GM23248 (cell line): ENCODE measurements at regions not wholly inside any gene's neighbourhood (a gene's known extent, or its start where the extent isn't known, plus 50 kb on each side); places are given as distances from the start of the nearest gene placed in this dataset.
"Not testable (repeated sequence)": the region's sequence is repeated elsewhere in the genome, so short reads cannot be mapped to it uniquely, and the experiment has no call there.

Source experiments
- EZH2 ChIP-seq: fragments of 200-600 bp; sonication (generic); IDR thresholded peaks from 2 replicates; pipeline ENCODE4 v1.6.1; 2018; ENCODE audit warnings: antibody characterized with exemption, mild to moderate bottlenecking; ENCODE audit not compliant: insufficient read depth, poor library complexity, severe bottlenecking
- EZH2phosphoT487 ChIP-seq: fragments of 200-600 bp; sonication (generic); IDR thresholded peaks from 2 replicates; pipeline ENCODE4 v1.6.1; 2018; ENCODE audit warnings: antibody characterized with exemption, moderate library complexity, mild to moderate bottlenecking, low read depth; ENCODE audit not compliant: insufficient read depth

- TF ChIP-seq EZH2, EZH2phosphoT487: not testable (repeated sequence)
These were observed 94.7 kb downstream of the SHANK2 start for GRCh38 chr11:71157676-71158075.
